ENCODE measurements at regions not wholly inside any gene's neighbourhood (a gene's known extent, or its start where the extent isn't known, plus 50 kb on each side); places are given as distances from the start of the nearest gene placed in this dataset.

DNA sequence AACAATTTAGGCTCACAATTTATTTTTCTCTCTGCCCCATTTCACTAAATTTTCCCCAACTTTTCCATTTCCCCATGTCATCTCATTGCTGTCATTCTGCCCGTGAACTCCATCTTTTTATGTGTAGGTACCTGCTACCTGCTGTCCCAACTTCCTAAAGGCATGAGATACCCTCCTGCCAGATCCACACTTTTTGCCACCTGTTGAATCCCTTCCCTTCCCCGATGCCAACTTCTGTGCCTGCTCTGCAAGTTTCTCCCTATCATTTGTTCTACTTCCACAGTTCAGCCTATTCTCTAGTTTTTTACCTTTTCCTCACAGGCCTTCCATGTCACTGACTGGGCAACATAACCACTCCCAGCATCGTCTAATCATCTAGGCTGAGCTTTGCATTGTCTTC, 607.5 kb upstream of the KLF12 start:
- Histone ChIP-seq H3K4me3 (no peak overlapping the region), H3K27ac (no peak overlapping the region), H3K4me1 (no peaks in the 10 kb centered on the region), H3K27me3 (no peaks in the 10 kb centered on the region), H3K9me3 (no peaks in the 10 kb centered on the region), H3K36me3 (no peaks in the 10 kb centered on the region)
- TF ChIP-seq CTCF (IDR thresholded peaks at IDR 0.05) (no peak), EP300 (IDR thresholded peaks at IDR 0.05; ENCODE audit: low read depth) (no peak), POLR2A (IDR thresholded peaks at IDR 0.05) (no peak), POLR2AphosphoS5 (IDR thresholded peaks at IDR 0.05) (no peak)
- DNase-seq, result no peak
- WGBS, 2 donors (ENCODE audit: low coverage in 1 of 2), result 83 to 97% methylated on average over 3 of the region's 3 CpGs
- in situ Hi-C loops (cut with MboI; ENCODE audit: low pct_ligation_motif_present in 1 of 4, low pct_unique_long_range_greater_than_20kb in 1 of 4, low sequenced_read_pairs in 3 of 4), result no loop called here
- intact Hi-C loops (cut with DNase I; ENCODE audit: low total_unique reads), result no loop called here

GRCh38 chr13:74732736-74733385, 598.7 kb upstream of the KLF12 start:
- WGBS, 2 donors (ENCODE audit: low coverage in 1 of 2), result 82 to 83% methylated on average over 2 to 8 of the region's 8 CpGs

DNA sequence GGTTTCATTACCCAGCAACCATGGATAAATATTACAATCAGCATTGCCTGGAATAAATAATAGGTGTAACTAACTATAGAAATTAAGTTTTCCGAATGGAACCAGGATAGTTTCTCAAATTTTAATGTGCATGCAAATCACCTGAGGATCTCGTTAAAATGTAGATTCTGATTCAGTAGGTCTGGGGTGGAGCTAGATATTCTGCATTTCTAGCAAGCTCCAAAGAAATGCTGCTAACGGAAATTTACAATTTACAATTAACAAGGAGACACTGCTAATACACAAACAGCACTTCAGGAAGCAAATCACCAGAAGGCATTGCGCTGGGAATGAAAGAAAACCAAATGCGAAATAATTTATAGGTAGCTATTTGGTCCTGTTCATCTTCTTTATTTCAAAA, 597.5 kb upstream of the KLF12 start:
- Histone ChIP-seq H3K9me3 (no peaks in the 10 kb centered on the region), H3K4me1 (no peaks in the 10 kb centered on the region), H3K36me3 (no peaks in the 10 kb centered on the region), H3K27ac (no peak overlapping the region), H3K27me3 (no peaks in the 10 kb centered on the region), H3K4me3 (no peak overlapping the region)
- 82 to 87% methylated on average over 5 of the region's 5 CpGs for WGBS, 2 donors (ENCODE audit: low coverage in 1 of 2)
- in situ Hi-C loops (cut with MboI; ENCODE audit: low pct_ligation_motif_present in 1 of 4, low pct_unique_long_range_greater_than_20kb in 1 of 4, low sequenced_read_pairs in 3 of 4) (no loop called here), intact Hi-C loops (cut with DNase I; ENCODE audit: low total_unique reads) (no loop called here)
- TF ChIP-seq CTCF (IDR thresholded peaks at IDR 0.05), result no peak
- no peak for TF ChIP-seq POLR2AphosphoS5 (IDR thresholded peaks at IDR 0.05)
- no peak for TF ChIP-seq EP300 (IDR thresholded peaks at IDR 0.05; ENCODE audit: low read depth)
- no peak for TF ChIP-seq POLR2A (IDR thresholded peaks at IDR 0.05)
- no peak for DNase-seq

More at GRCh38 chr13:74732736-74733385, 598.7 kb upstream of the KLF12 start:
- intact Hi-C loops (cut with DNase I; ENCODE audit: low total_unique reads), result no loop called here
- no peak for DNase-seq
- Histone ChIP-seq H3K4me1 (no peaks in the 10 kb centered on the region), H3K27ac (no peak overlapping the region), H3K4me3 (no peak overlapping the region), H3K27me3 (no peaks in the 10 kb centered on the region), H3K9me3 (no peaks in the 10 kb centered on the region), H3K36me3 (no peaks in the 10 kb centered on the region)
- in situ Hi-C loops (cut with MboI; ENCODE audit: low pct_ligation_motif_present in 1 of 4, low pct_unique_long_range_greater_than_20kb in 1 of 4, low sequenced_read_pairs in 3 of 4), result no loop called here
- TF ChIP-seq EP300 (IDR thresholded peaks at IDR 0.05; ENCODE audit: low read depth) (no peak), POLR2A (IDR thresholded peaks at IDR 0.05) (no peak), POLR2AphosphoS5 (IDR thresholded peaks at IDR 0.05) (no peak), CTCF (IDR thresholded peaks at IDR 0.05) (no peak)

DNA sequence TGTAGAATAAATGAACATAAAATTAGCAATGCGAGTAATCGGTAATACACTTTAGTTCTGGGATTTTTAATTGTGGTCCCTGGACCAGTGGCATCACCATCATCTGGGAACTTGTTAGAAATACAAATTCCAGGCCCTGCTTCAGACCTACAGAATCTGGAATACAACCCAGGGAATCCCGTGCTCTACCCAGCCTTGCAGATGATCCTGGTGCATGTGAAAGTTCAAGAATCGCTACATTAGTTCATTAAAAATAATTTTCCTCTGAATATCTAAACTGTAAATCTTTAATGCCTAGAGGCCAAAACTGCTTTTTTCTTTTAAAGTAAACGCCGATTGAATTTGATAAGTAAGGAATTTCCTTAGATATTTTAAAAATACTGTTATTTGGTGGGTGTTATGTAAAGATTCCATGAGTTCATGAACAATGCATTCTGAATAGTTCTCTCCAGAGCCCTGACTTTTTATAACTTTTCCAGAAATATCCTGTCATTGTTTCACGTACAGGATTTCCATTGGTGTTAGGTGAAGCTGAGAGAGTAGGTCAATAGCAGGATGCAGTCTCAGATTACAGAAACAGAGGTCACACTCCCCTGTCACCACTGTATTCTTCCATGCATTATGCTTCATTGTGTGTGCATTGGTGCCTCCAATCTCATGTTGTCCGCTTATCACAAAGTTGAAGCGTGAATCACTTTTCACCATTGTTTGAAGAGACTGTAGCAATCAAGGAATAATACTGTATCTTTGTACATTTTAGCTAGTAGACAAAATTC, 596.5 kb upstream of the KLF12 start:
- H3K27me3 ChIP-seq, result no peaks in the 10 kb centered on the region
- TF ChIP-seq POLR2A (IDR thresholded peaks at IDR 0.05) (no peak), EP300 (IDR thresholded peaks at IDR 0.05; ENCODE audit: low read depth) (no peak), POLR2AphosphoS5 (IDR thresholded peaks at IDR 0.05) (no peak), CTCF (IDR thresholded peaks at IDR 0.05) (no peak)
- in situ Hi-C loops (cut with MboI; ENCODE audit: low pct_ligation_motif_present in 1 of 4, low pct_unique_long_range_greater_than_20kb in 1 of 4, low sequenced_read_pairs in 3 of 4), result no loop called here
- no peak overlapping the region for H3K4me3 ChIP-seq
- H3K36me3 ChIP-seq, result no peaks in the 10 kb centered on the region
- H3K27ac ChIP-seq, result no peak overlapping the region
- intact Hi-C loops (cut with DNase I; ENCODE audit: low total_unique reads), result no loop called here
- WGBS, 2 donors (ENCODE audit: low coverage in 1 of 2), result 84 to 89% methylated on average over 9 of the region's 9 CpGs
- no peaks in the 10 kb centered on the region for H3K4me1 ChIP-seq
- H3K9me3 ChIP-seq, result no peaks in the 10 kb centered on the region
- DNase-seq, result no peak
